Upper lobe of right lung (tissue), 1 donor: ENCODE measurements at regions not wholly inside any gene's neighbourhood (a gene's known extent, or its start where the extent isn't known, plus 50 kb on each side); places are given as distances from the start of the nearest gene placed in this dataset.
A peak's percentile ranks its signal among the peaks of the same experiment; 100 is the strongest.

Source experiments
- ATAC-seq: fragments of 200-7000 bp; cut with Tn5 transposase; one replicate; pipeline ENCODE4 v1.9.1; 2020; ENCODE audit warnings: mild to moderate bottlenecking, moderate library complexity
- DNase-seq: peaks from one replicate; pipeline ENCODE4 v3.0.0-alpha.2; 2020
- H3K27ac ChIP-seq: fragments of 200-600 bp; one replicate; pipeline ENCODE4 v1.8.0; 2022
- H3K27me3 ChIP-seq: fragments of 200-600 bp; one replicate; pipeline ENCODE4 v1.8.0; 2022; ENCODE audit warnings: mild to moderate bottlenecking
- H3K36me3 ChIP-seq: fragments of 200-600 bp; one replicate; pipeline ENCODE4 v1.8.0; 2022
- H3K4me1 ChIP-seq: fragments of 200-600 bp; one replicate; pipeline ENCODE4 v1.8.0; 2022
- H3K4me3 ChIP-seq: fragments of 200-600 bp; one replicate; pipeline ENCODE4 v1.8.0; 2022; ENCODE audit warnings: mild to moderate bottlenecking
- H3K9me3 ChIP-seq: fragments of 200-600 bp; one replicate; pipeline ENCODE4 v1.8.0; 2022
- CTCF ChIP-seq: fragments of 200-600 bp; IDR thresholded peaks from one replicate; pipeline ENCODE4 v1.8.0; 2022; ENCODE audit warnings: antibody characterized with exemption
- intact Hi-C: fragments of 100-400 bp; cut with DNase I; formaldehyde crosslinking; loops from one replicate; pipeline ENCODE4 v1.11.0; 2022
- donor health status: DM: no; HTN: yes; CAD: no; lungs with severe emphysema.

- H3K27ac ChIP-seq: peak overlapping the region; percentile 15
Measured at GRCh38 chr5:93304456-93305250, 276.4 kb downstream of the NR2F1-AS1 start.

GRCh38 chr5:93303291-93303691, 277.7 kb downstream of the NR2F1-AS1 start:
- Histone ChIP-seq H3K4me3 (no peak overlapping the region), H3K27ac (no peak overlapping the region), H3K4me1 (no peaks in the 10 kb centered on the region), H3K36me3 (no peaks in the 10 kb centered on the region), H3K9me3 (no peaks in the 10 kb centered on the region), H3K27me3 (no peaks in the 10 kb centered on the region)
- ATAC-seq (no peak), DNase-seq (no peak)
- intact Hi-C loops: no loop called here
- no peak for TF ChIP-seq CTCF

More at GRCh38 chr5:93304456-93305250, 276.4 kb downstream of the NR2F1-AS1 start:
- DNase-seq: no peak
- TF ChIP-seq CTCF: no peak
- Histone ChIP-seq H3K9me3 (no peaks in the 10 kb centered on the region), H3K4me1 (no peaks in the 10 kb centered on the region), H3K36me3 (no peaks in the 10 kb centered on the region), H3K27me3 (no peaks in the 10 kb centered on the region), H3K4me3 (no peak overlapping the region)
- intact Hi-C loops: no loop called here
- no peak for ATAC-seq

GRCh38 chr5:93302711-93303110, 278.3 kb downstream of the NR2F1-AS1 start:
- no peak for ATAC-seq

GRCh38 chr5:93300945-93301344, 280.1 kb downstream of the NR2F1-AS1 start:
- ATAC-seq (no peak), DNase-seq (no peak)
- Histone ChIP-seq H3K27ac (no peak overlapping the region), H3K4me3 (no peak overlapping the region), H3K9me3 (no peaks in the 10 kb centered on the region), H3K4me1 (no peaks in the 10 kb centered on the region), H3K36me3 (no peaks in the 10 kb centered on the region), H3K27me3 (no peaks in the 10 kb centered on the region)
- TF ChIP-seq CTCF: no peak
- intact Hi-C loops: no loop called here

More at GRCh38 chr5:93302711-93303110, 278.3 kb downstream of the NR2F1-AS1 start:
- no peak for DNase-seq
- H3K27me3 ChIP-seq: no peaks in the 10 kb centered on the region
- TF ChIP-seq CTCF: no peak
- intact Hi-C loops: no loop called here
- no peaks in the 10 kb centered on the region for H3K9me3 ChIP-seq
- H3K4me3 ChIP-seq: no peak overlapping the region
- no peaks in the 10 kb centered on the region for H3K4me1 ChIP-seq
- H3K27ac ChIP-seq: no peak overlapping the region
- H3K36me3 ChIP-seq: no peaks in the 10 kb centered on the region

- ATAC-seq (no peak), DNase-seq (no peak)
- Histone ChIP-seq H3K27me3 (no peaks in the 10 kb centered on the region), H3K27ac (no peak overlapping the region), H3K4me3 (no peak overlapping the region), H3K9me3 (no peaks in the 10 kb centered on the region), H3K4me1 (no peaks in the 10 kb centered on the region), H3K36me3 (no peaks in the 10 kb centered on the region)
- intact Hi-C loops: no loop called here
- no peak for TF ChIP-seq CTCF
Measured at GRCh38 chr5:93300309-93300923, 280.6 kb downstream of the NR2F1-AS1 start.
